ENCODE measurements at regions not wholly inside any gene's neighbourhood (a gene's known extent, or its start where the extent isn't known, plus 50 kb on each side); places are given as distances from the start of the nearest gene placed in this dataset.

GRCh38 chr17:17419166-17419565 lies 57.6 kb upstream of the MED9 start (continued):
- TF ChIP-seq, protein P1, sequence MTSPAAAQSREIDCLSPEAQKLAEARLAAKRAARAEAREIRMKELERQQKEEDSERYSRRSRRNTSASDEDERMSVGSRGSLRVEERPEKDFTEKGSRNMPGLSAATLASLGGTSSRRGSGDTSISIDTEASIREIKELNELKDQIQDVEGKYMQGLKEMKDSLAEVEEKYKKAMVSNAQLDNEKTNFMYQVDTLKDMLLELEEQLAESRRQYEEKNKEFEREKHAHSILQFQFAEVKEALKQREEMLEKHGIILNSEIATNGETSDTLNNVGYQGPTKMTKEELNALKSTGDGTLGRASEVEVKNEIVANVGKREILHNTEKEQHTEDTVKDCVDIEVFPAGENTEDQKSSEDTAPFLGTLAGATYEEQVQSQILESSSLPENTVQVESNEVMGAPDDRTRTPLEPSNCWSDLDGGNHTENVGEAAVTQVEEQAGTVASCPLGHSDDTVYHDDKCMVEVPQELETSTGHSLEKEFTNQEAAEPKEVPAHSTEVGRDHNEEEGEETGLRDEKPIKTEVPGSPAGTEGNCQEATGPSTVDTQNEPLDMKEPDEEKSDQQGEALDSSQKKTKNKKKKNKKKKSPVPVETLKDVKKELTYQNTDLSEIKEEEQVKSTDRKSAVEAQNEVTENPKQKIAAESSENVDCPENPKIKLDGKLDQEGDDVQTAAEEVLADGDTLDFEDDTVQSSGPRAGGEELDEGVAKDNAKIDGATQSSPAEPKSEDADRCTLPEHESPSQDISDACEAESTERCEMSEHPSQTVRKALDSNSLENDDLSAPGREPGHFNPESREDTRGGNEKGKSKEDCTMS (CRISPR knock-in tag; conservative IDR thresholded peaks at IDR 0.05): no peak
- TF ChIP-seq ZFP36 (IDR thresholded peaks at IDR 0.05; ENCODE audit: borderline replicate concordance, low read depth, low read length, partially characterized antibody) (no peak), ZBTB21 (CRISPR knock-in tag; IDR thresholded peaks at IDR 0.05) (no peak)

DNA sequence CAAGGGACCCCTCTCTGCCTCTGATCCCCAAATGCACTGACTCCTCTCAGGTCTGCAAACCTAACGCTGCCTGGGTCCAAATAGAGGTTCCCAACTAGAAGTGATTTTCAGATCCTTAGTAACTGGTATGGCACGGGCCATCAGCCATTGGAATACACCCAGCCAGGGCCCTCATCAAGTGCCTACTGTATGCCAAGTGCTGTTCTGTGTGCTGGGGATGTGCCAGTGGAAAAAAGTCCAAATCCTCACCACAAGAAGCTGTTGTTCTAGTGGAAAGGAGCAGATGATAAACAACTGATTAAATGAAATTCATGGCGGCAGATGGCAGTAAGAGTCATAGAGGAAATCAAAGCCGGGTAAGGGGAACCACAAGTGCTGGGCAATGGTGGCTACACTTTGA lies 57.2 kb upstream of the MED9 start:
- DNase-seq (ENCODE audit: low spot score) (no peak), FAIRE-seq (no peak), ATAC-seq (no peak)
- Histone ChIP-seq H3K9me3 (ENCODE audit: low read length) (peaks cover 7% of the 10 kb centered on the region), H2AFZ (ENCODE audit: low read length) (no peak overlapping the region), H3K79me2 (ENCODE audit: insufficient read depth, low read length) (no peaks in the 10 kb centered on the region), H3K27ac (ENCODE audit: extremely low read length, insufficient read depth, low read length) (no peak overlapping the region), H3K4me1 (ENCODE audit: insufficient read depth, low read length) (peaks cover 50% of the 10 kb centered on the region), H4K20me1 (ENCODE audit: insufficient read depth, low read length) (no peaks in the 10 kb centered on the region), H3K27me3 (ENCODE audit: control insufficient read depth in 1 of 2, insufficient read depth in 2 of 2, low read length in 2 of 2) (no peaks in the 10 kb centered on the region), H3K4me3 (replicated peaks in 1 of 3; ENCODE audit: insufficient read depth in 1 of 3, low read depth in 2 of 3, low read length in 3 of 3) (no peak overlapping the region), H3K9ac (ENCODE audit: insufficient read depth, low read depth, low read length) (no peak overlapping the region), H3K4me2 (ENCODE audit: low read depth, low read length) (no peak overlapping the region), H3K36me3 (replicated peaks in 1 of 2; ENCODE audit: control insufficient read depth in 1 of 2, insufficient read depth in 2 of 2, low read length in 2 of 2) (no peaks in the 10 kb centered on the region)
- intact Hi-C loops (cut with micrococcal nuclease; ENCODE audit: unreplicated experiment): no loop called here
- BruUV-seq (replicated peaks): no TSS peak
- TF ChIP-seq ZFAT (CRISPR knock-in tag; conservative IDR thresholded peaks at IDR 0.05) (no peak), ZNF224 (CRISPR knock-in tag; IDR thresholded peaks at IDR 0.05) (no peak), FUBP1 (CRISPR knock-in tag; IDR thresholded peaks at IDR 0.05; ENCODE audit: borderline replicate concordance) (no peak), POGZ (CRISPR knock-in tag; IDR thresholded peaks at IDR 0.05) (no peak), RBM22 (optimal IDR thresholded peaks at IDR 0.05; ENCODE audit: low read length) (no peak), ZNF614 (CRISPR knock-in tag; IDR thresholded peaks at IDR 0.05; ENCODE audit: borderline replicate concordance) (no peak), ZSCAN22 (CRISPR knock-in tag; IDR thresholded peaks at IDR 0.05) (no peak), TOE1 (CRISPR knock-in tag; IDR thresholded peaks at IDR 0.05) (no peak), TERF1 (CRISPR knock-in tag; IDR thresholded peaks at IDR 0.05) (no peak), HCFC1 (IDR thresholded peaks at IDR 0.05; ENCODE audit: low read depth, low read length) (no peak), YEATS4 (CRISPR knock-in tag; IDR thresholded peaks at IDR 0.05; ENCODE audit: borderline replicate concordance) (no peak), SMARCC2 (IDR thresholded peaks at IDR 0.05) (no peak), ZNF775 (CRISPR knock-in tag; IDR thresholded peaks at IDR 0.05; ENCODE audit: borderline replicate concordance) (no peak), NFYB (CRISPR knock-in tag; IDR thresholded peaks at IDR 0.05) (no peak)
- POLR2A ChIA-PET: no interaction called here
- in situ Hi-C loops (cut with HindIII; ENCODE audit: extremely low pct_ligation_motif_present, low pct_unique_long_range_greater_than_20kb): loop anchor here (5.0 kb wide), 1 partner anchor 62 kb away; no protein-coding TSS in a partner anchor
- WGBS (ENCODE audit: low lambda C conversion rate): over 99% methylated on average over 4 of the region's 4 CpGs
- CTCF ChIA-PET (ENCODE audit: low intra/inter-chr PET ratio, low total read pairs): no interaction called here
